Stimulated activated CD4-positive, alpha-beta T cell treated with anti-CD3 and anti-CD28 coated beads, Interleukin-1b, Interleukin-23, amount 100 ng/mL, for 48 hours (primary cell): ENCODE measurements at regions not wholly inside any gene's neighbourhood (a gene's known extent, or its start where the extent isn't known, plus 50 kb on each side); places are given as distances from the start of the nearest gene placed in this dataset.
"Not testable (repeated sequence)": the region's sequence is repeated elsewhere in the genome, so short reads cannot be mapped to it uniquely, and the experiment has no call there.

Source experiments
- DNase-seq: peaks from one replicate; pipeline ENCODE4 v3.0.0-alpha.2; 2020

- DNase-seq = no peak
These were observed 608.4 kb upstream of the FOXG1 start for GRCh38 chr14:28157887-28158791.

GRCh38 chr14:28161040-28161439 is 605.5 kb upstream of the FOXG1 start:
- no peak for DNase-seq

- no peak for DNase-seq
These were observed 603.4 kb upstream of the FOXG1 start for GRCh38 chr14:28163233-28163632.

DNA sequence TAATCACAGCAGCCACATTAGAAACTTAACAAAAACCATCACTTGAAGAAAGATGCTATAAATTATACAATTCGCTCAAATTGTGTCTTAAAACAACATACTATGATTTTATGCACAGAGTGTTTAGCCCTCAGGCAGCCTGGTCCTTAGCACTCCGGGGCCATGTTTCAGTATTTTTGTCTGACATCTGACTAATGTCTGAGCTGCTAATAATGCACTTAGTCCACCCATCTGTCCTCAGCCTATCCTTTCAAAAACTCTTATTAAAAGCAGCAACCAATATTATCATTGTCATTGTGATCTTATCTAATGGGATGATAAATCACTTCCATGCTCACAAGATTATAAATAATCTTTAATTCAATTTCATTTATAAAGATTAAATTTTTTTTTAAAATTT is 602.7 kb upstream of the FOXG1 start:
- DNase-seq = no peak

DNA sequence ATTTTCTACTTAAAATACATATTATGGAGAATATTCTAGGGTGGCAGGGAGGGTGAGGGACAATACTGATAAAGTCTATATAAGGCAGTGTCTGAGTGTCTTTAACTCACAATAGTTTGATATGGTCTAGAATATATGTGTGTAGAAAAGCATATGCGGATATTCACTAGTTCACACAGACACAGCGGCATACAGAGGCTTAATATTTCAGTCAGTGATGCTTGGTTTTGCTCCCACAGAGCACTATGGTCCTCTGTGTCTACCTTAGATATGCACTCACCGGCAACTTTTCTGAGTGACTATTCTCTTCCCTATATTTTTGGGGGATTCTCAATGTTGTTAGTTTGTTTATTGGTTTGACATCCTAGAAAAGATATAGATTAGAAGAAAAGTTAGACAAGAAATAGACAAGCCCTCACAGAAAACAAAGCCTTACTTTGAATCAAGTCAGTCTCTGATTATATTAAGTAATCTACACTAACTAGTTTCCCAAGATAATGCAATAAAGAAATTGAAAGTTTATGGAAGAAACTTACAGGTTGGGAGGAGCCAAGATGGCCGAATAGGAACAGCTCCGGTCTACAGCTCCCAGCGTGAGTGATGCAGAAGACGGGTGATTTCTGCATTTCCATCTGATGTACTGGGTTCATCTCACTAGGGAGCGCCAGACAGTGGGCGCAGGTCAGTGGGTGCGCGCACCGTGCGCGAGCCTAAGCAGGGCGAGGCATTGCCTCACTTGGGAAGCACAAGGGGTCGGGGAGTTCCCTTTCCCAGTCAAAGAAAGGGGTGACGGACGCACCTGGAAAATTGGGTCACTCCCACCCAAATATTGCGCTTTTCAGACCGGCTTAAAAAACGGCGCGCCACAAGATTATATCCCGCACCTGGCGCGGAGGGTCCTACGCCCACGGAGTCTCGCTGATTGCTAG is 578.4 kb upstream of the FOXG1 start:
- not testable (repeated sequence) for DNase-seq

DNA sequence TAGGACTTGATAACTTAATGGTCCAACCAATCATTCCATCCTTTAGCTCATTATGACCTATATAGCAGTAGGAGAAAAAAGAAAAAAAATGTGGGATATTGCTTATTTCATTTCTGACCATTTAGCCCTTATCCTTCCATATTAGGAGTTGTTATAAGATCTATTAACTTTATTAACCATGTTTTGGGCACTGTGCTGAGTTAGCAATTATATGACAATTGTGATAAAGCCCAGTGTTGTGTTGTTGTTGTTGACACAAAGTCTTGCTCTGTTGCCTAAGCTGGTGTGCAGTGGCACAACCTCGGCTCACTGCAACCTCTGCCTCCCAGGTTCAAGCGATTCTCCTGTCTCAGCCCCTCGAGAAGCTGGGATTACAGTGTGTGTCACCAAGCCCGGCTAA is 569.7 kb upstream of the FOXG1 start:
- DNase-seq = no peak

- DNase-seq = no peak
These were observed 546.2 kb upstream of the FOXG1 start for GRCh38 chr14:28220391-28220790.

DNA sequence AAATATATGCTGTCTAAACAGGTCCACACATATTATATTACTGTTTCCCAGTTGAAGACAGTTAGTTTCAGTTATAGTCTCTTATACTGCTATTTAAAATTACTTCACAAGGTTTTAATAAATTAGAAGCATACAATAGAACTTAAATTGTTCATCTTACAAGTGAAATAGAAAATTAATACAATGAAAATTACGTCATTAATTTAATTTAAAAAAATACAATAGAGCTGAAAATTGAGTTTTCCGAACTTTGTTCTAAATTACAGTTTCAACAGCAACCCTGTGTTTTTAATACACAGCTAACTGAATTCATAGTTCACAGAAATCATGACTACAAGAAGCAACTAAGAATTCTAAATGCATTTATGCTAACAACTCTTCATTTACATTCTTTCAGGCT is 525.7 kb upstream of the FOXG1 start:
- no peak for DNase-seq

DNA sequence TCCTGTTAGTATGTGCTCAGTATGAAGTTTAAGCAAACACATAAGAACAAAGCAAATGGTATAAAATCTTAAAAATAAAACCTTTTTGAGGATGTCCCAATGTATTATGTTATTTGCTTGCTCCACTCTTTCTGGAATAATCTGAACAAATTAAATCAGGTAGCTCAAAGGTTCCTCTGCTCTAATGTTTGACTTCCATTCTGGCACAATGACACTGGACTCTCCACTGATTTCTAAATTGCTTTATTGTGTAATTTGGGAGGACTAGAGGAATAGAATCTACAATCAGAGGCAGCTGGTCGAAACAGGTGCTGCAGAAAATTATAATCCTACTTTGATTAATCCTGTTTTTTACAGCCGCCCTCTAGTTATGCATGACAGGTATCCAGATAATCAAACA is 523.7 kb upstream of the FOXG1 start:
- no peak for DNase-seq

DNA sequence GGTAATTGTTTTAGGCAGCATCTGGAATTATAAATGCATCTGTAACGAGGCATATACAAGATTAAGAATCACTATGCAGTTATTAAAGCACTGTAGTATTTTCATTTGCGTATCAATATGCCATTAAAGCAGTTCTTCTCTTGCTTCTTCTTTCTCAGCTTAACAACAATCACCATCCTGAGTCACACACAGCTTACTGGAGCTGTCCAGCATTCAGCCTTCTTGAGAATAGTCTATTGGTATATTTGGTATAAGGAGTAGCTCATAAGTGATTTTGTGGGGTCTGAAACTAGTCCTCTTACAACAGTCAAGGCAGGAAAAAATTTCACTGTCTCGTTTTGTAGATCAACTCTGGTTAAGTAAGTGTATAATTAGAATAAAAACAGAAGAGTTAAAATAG is 523.0 kb upstream of the FOXG1 start:
- no peak for DNase-seq

DNA sequence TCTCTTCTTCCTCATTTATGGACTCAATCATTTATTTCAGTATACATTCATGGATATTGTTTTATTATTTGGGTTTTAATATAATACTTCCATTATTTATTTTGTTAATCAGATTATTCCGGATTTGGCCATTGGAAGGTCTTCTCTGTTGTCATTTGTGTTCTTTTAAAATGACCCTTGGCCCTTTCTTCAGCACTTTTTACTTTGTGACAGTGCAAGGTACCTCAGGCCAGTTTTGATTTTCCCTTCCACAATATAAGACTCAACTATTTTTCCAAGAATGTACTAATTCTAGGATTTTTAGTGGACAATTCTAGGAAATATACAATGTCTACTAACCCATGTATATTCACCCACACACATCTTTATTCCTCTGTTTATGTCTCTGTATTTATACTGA is 521.4 kb upstream of the FOXG1 start:
- DNase-seq = no peak

- no peak for DNase-seq
These were observed 519.1 kb upstream of the FOXG1 start for GRCh38 chr14:28247491-28247890.

GRCh38 chr14:28252124-28252523 is 514.5 kb upstream of the FOXG1 start:
- not testable (repeated sequence) for DNase-seq

DNA sequence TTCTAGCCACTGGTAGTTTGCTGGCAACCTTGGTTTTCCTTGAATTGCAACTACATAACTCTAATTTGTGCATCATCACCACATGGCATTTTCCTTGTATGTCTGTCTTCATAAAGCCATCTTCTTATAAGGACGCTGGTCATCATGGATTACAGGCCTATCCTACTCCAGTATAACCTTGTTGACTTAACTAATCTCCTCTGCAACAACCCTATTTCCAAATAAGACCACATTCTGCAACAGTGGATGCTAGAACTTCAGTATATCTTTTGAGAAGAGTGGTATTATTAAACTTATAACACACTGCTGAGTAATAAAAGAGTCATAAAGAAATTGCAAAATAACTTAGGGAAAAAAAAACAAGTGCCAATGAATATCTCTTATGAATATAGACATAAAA is 511.8 kb upstream of the FOXG1 start:
- no peak for DNase-seq

DNA sequence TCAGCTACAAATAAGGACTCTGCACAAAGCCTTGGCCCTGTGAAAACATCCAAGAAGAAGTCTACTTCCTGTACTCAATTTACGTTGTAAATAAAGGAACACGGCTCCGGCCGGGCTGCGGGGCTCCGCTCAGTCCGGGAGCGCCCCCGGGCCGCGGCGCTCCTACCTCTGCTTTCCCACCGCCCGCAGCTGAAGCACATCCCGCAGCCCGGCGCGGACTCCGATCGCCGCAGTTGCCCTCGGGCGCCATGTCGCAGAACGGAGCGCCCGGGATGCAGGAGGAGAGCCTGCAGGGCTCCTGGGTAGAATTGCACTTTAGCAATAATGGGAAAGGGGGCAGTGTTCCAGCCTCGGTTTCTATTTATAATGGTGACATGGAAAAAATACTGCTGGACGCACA is 502.3 kb upstream of the FOXG1 start:
- DNase-seq = no peak

GRCh38 chr14:28272270-28272669 is 494.3 kb upstream of the FOXG1 start:
- no peak for DNase-seq

- DNase-seq = no peak
These were observed 486.1 kb upstream of the FOXG1 start for GRCh38 chr14:28280530-28280929.

GRCh38 chr14:28280997-28281598 is 485.5 kb upstream of the FOXG1 start:
- DNase-seq = no peak

DNA sequence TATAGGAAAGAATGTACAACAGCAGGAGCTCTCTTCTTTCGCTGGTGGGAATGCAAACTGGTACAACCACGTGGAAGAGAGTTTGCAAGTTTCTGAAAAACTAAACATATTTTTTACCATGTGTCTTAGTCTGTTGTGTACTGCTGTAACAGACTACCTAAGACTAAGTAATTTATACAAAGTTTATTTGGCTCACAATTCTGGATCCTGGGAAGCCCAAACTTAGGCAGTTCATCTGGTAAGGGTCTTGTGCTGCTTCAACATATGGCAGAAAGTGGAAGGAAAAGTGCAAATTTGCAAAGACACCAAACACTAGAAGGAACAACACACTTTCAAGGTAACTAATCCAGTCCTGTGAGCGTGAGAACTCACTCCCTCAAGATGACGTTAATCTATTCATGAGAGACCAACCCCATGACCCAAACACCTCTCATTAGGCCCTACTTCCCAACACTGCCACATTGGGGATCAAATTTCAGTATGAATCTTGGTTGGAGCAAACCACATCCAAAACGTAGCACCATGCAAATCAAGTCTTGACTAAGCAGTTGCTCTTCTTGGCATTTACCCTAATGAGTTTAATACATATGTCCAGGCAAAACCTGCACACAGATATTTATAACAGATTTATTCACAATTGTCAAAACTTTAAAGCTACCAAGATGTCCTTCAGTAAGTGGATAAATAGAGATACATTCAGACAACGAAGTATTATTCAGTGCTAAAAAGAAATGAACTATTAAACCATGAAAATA is 481.9 kb upstream of the FOXG1 start:
- DNase-seq = no peak

GRCh38 chr14:28294834-28295440 is 471.6 kb upstream of the FOXG1 start:
- no peak for DNase-seq

DNA sequence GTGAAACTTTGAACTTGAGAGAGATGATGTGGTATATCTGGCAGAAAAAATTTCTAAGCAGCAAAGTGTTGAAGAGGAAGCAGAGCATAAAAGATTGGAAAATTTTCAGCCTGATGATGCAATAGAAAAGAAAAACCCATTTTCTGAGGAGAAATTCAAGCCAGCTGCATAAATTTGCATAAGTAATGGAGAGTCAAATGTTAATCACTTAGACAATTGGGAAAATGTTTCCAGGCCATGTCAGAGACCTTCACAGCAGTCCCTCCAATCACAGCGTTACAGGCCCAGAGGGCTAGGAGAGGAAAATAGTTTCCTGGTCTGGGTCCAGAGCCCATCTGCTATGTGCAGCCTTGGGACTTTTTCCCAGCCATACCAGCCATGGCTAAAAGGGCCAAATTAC is 469.0 kb upstream of the FOXG1 start:
- DNase-seq = no peak

GRCh38 chr14:28298156-28298555 is 468.4 kb upstream of the FOXG1 start:
- DNase-seq = no peak
